Glomerular endothelial cell (primary cell): ENCODE measurements at regions not wholly inside any gene's neighbourhood (a gene's known extent, or its start where the extent isn't known, plus 50 kb on each side); places are given as distances from the start of the nearest gene placed in this dataset.
"Not testable (repeated sequence)": the region's sequence is repeated elsewhere in the genome, so short reads cannot be mapped to it uniquely, and the experiment has no call there.

Source experiments
- DNase-seq: peaks from one replicate; pipeline ENCODE4 v3.0.0-alpha.2; 2011; ENCODE audit warnings: low read depth, low spot score; ENCODE audit errors: extremely low read depth

- DNase-seq, result no peak
These were observed 76.9 kb upstream of the SFSWAP start for GRCh38 chr12:131634037-131634436.

- not testable (repeated sequence) for DNase-seq
These were observed 75.9 kb upstream of the SFSWAP start for GRCh38 chr12:131635012-131635411.

- no peak for DNase-seq
These were observed 75.3 kb upstream of the SFSWAP start for GRCh38 chr12:131635491-131636122.

GRCh38 chr12:131636266-131636665 lies 74.6 kb upstream of the SFSWAP start:
- no peak for DNase-seq

GRCh38 chr12:131636940-131637750 lies 73.7 kb upstream of the SFSWAP start:
- DNase-seq, result no peak

- no peak for DNase-seq
These were observed 72.9 kb upstream of the SFSWAP start for GRCh38 chr12:131637986-131638385.

- no peak for DNase-seq
These were observed 71.5 kb upstream of the SFSWAP start for GRCh38 chr12:131639270-131639940.

GRCh38 chr12:131640525-131640924 lies 70.4 kb upstream of the SFSWAP start:
- DNase-seq, result no peak

GRCh38 chr12:131641315-131641714 lies 69.6 kb upstream of the SFSWAP start:
- no peak for DNase-seq

- DNase-seq, result no peak
These were observed 68.8 kb upstream of the SFSWAP start for GRCh38 chr12:131642101-131642540.

GRCh38 chr12:131642771-131643170 lies 68.1 kb upstream of the SFSWAP start:
- no peak for DNase-seq

- no peak for DNase-seq
These were observed 67.0 kb upstream of the SFSWAP start for GRCh38 chr12:131643631-131644452.

- no peak for DNase-seq
These were observed 66.4 kb upstream of the SFSWAP start for GRCh38 chr12:131644481-131644880.

GRCh38 chr12:131644917-131645316 lies 66.0 kb upstream of the SFSWAP start:
- not testable (repeated sequence) for DNase-seq

GRCh38 chr12:131645557-131645956 lies 65.3 kb upstream of the SFSWAP start:
- not testable (repeated sequence) for DNase-seq

- not testable (repeated sequence) for DNase-seq
These were observed 64.4 kb upstream of the SFSWAP start for GRCh38 chr12:131646444-131646843.

GRCh38 chr12:131647667-131648066 lies 63.2 kb upstream of the SFSWAP start:
- DNase-seq, result no peak

GRCh38 chr12:131655469-131656174 lies 55.3 kb upstream of the SFSWAP start:
- not testable (repeated sequence) for DNase-seq

- not testable (repeated sequence) for DNase-seq
These were observed 54.1 kb upstream of the SFSWAP start for GRCh38 chr12:131656796-131657195.

- DNase-seq, result not testable (repeated sequence)
These were observed 52.3 kb upstream of the SFSWAP start for GRCh38 chr12:131658605-131659004.
